Breast epithelium (tissue), 3 donors: ENCODE measurements at regions not wholly inside any gene's neighbourhood (a gene's known extent, or its start where the extent isn't known, plus 50 kb on each side); places are given as distances from the start of the nearest gene placed in this dataset.

Source experiments
- POLR2A ChIP-seq: fragments of 450-650 bp; IDR thresholded peaks from one replicate; pipeline ENCODE4 v1.6.1; 2016; ENCODE audit warnings: antibody characterized with exemption, mild to moderate bottlenecking, moderate library complexity
- POLR2AphosphoS5 ChIP-seq, 3 donors: sonication (generic); formaldehyde crosslinking; IDR thresholded peaks; one replicate each; pipeline ENCODE4 v1.6.1; 2017; ENCODE audit warnings: antibody characterized with exemption in 3 of 3
- TF ChIP-seq, protein P1 (sequence below), 3 donors: fragments of 450-650 bp; IDR thresholded peaks; one replicate each; pipeline ENCODE4 v1.5.1; 2016 to 2017; ENCODE audit warnings: antibody characterized with exemption in 3 of 3, mild to moderate bottlenecking in 3 of 3, moderate library complexity in 3 of 3

- TF ChIP-seq POLR2A (no peak), POLR2AphosphoS5 (IDR thresholded peaks at IDR 0.05) (no peak)
- TF ChIP-seq, protein P1, sequence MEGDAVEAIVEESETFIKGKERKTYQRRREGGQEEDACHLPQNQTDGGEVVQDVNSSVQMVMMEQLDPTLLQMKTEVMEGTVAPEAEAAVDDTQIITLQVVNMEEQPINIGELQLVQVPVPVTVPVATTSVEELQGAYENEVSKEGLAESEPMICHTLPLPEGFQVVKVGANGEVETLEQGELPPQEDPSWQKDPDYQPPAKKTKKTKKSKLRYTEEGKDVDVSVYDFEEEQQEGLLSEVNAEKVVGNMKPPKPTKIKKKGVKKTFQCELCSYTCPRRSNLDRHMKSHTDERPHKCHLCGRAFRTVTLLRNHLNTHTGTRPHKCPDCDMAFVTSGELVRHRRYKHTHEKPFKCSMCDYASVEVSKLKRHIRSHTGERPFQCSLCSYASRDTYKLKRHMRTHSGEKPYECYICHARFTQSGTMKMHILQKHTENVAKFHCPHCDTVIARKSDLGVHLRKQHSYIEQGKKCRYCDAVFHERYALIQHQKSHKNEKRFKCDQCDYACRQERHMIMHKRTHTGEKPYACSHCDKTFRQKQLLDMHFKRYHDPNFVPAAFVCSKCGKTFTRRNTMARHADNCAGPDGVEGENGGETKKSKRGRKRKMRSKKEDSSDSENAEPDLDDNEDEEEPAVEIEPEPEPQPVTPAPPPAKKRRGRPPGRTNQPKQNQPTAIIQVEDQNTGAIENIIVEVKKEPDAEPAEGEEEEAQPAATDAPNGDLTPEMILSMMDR (IDR thresholded peaks at IDR 0.05) = no peak
Observed at GRCh38 chr14:44170101-44170500, 337.0 kb downstream of the FSCB start.
